ENCODE measurements at regions not wholly inside any gene's neighbourhood (a gene's known extent, or its start where the extent isn't known, plus 50 kb on each side); places are given as distances from the start of the nearest gene placed in this dataset.

DNA sequence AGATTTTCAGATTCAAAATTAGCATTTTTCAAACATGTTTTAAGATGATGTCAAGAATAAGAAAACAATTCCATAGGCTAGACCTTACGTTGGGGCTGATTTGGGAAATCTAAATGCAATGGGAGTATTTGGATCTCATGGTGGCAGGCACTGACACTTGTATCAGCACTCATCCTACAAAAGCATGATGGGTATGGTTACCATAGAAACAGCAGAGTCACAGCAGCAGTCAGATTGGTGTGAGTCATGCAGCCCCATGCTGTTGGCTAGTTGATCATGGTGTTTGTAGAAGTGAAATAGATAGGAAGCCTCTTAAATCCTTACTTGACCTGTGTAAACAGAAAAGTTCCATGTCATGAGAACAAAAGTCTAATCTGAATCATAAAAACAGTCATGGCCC, 1637.3 kb upstream of the PABPC4L start:
- no peak for TF ChIP-seq PPARA (CRISPR knock-in tag; IDR thresholded peaks at IDR 0.05; ENCODE audit: borderline replicate concordance)
- TF ChIP-seq, protein P1, sequence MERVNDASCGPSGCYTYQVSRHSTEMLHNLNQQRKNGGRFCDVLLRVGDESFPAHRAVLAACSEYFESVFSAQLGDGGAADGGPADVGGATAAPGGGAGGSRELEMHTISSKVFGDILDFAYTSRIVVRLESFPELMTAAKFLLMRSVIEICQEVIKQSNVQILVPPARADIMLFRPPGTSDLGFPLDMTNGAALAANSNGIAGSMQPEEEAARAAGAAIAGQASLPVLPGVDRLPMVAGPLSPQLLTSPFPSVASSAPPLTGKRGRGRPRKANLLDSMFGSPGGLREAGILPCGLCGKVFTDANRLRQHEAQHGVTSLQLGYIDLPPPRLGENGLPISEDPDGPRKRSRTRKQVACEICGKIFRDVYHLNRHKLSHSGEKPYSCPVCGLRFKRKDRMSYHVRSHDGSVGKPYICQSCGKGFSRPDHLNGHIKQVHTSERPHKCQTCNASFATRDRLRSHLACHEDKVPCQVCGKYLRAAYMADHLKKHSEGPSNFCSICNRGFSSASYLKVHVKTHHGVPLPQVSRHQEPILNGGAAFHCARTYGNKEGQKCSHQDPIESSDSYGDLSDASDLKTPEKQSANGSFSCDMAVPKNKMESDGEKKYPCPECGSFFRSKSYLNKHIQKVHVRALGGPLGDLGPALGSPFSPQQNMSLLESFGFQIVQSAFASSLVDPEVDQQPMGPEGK (CRISPR knock-in tag; IDR thresholded peaks at IDR 0.05; ENCODE audit: borderline replicate concordance): no peak
- TF ChIP-seq, protein P2, sequence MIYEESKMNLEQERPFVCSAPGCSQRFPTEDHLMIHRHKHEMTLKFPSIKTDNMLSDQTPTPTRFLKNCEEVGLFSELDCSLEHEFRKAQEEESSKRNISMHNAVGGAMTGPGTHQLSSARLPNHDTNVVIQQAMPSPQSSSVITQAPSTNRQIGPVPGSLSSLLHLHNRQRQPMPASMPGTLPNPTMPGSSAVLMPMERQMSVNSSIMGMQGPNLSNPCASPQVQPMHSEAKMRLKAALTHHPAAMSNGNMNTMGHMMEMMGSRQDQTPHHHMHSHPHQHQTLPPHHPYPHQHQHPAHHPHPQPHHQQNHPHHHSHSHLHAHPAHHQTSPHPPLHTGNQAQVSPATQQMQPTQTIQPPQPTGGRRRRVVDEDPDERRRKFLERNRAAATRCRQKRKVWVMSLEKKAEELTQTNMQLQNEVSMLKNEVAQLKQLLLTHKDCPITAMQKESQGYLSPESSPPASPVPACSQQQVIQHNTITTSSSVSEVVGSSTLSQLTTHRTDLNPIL (CRISPR knock-in tag; IDR thresholded peaks at IDR 0.05; ENCODE audit: low read depth): no peak

All from SK-N-SH treated with all-trans-retinoic acid at 6 μM for 48 hours (cell line).